GM21423 (cell line): ENCODE measurements at regions not wholly inside any gene's neighbourhood (a gene's known extent, or its start where the extent isn't known, plus 50 kb on each side); places are given as distances from the start of the nearest gene placed in this dataset.

ENCODE experiments used
- ATAC-seq: cut with Tn5 transposase; IDR thresholded peaks from one replicate; pipeline ENCODE4 v1.9.1; 2021; ENCODE audit warnings: mild to moderate bottlenecking, moderate library complexity; ENCODE audit not compliant: unreplicated experiment

DNA sequence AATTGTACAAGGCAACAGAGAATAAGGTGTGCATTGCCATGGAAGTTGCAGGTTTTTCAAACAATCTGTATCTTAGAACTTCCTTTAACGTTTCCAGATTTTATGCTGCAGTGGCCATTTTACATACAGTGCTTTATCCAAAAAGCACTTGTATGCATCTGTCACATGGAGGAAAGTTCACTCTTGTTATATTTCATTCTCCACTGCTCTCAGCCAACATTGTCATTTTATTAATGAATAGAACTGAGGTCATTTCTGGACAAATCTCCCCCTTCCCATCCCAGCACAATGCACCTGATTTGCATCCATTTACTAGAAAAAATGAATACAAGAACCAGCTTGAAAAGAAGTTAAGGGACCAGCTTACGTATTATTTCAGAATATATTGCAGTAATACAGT, 342.0 kb downstream of the USP25 start:
- ATAC-seq = no peak

GRCh38 chr21:16072221-16072620, 342.4 kb downstream of the USP25 start:
- ATAC-seq = no peak

DNA sequence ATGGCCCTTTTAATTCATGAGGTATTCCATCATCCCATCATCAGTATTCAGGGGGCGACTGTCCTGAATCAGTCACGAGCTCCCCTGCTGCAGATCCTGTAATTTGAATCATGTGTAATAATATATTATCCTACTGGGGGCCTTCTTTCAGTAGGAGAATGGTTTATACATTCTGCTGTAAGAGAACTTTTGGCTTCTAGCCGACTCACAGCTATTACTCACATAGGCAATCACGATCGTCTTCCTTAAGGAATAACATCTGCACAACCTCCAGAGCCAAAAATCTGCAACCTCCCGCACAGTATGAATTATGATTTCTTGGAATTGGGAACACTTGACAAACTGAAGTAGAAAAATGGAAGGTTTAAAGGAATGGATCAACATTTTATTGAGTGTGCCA, 343.0 kb downstream of the USP25 start:
- no peak for ATAC-seq

- ATAC-seq = no peak
These were observed 343.8 kb downstream of the USP25 start for GRCh38 chr21:16073586-16073985.

DNA sequence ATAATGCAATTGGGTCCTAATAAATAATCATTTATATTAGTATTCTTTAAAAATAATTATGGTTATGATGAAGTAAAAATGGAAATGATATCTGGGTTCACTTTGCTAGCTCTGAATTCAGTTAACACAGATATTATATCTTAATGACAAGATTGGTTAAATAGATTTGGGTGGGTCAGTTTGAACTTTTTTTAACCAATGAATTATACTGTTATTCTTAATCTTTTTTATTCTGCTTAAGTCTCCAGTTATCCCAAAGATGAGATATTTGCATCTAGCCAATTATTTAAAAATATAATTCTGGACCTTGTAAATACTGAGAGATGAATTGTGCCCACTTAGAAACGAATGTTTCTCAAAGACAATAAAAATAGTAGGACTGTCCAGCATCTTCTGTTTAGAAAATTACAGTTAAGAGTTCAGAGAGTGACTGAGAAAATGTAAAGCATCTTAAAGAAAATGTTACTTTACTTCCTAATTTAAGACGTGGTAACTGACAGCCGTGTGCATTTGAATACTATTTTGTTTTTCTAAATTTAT, 345.2 kb downstream of the USP25 start:
- ATAC-seq = no peak

GRCh38 chr21:16075649-16076282, 346.0 kb downstream of the USP25 start:
- no peak for ATAC-seq

- ATAC-seq = no peak
These were observed 346.7 kb downstream of the USP25 start for GRCh38 chr21:16076465-16076864.

GRCh38 chr21:16078382-16078781, 348.6 kb downstream of the USP25 start:
- ATAC-seq = no peak

- no peak for ATAC-seq
These were observed 350.0 kb downstream of the USP25 start for GRCh38 chr21:16079830-16080229.

DNA sequence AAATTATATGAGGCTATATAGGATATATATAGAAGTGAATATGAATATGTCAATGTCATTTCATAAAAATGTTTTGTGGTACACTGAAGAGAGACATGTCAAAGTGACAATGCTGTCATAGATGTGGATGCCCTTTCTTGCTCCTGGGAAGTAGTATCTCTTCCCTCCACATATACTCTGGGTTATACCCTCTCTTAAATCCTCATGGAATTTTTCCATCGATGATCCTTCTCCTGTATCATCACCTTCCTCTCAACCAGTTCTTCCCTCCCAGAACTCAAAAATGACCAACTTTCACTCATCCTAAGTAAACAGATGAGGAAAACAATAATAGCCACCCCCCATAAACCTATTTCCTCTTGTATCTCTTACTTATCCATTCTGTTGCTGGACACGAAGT, 351.5 kb downstream of the USP25 start:
- no peak for ATAC-seq

GRCh38 chr21:16082038-16082816, 352.4 kb downstream of the USP25 start:
- ATAC-seq = no peak

DNA sequence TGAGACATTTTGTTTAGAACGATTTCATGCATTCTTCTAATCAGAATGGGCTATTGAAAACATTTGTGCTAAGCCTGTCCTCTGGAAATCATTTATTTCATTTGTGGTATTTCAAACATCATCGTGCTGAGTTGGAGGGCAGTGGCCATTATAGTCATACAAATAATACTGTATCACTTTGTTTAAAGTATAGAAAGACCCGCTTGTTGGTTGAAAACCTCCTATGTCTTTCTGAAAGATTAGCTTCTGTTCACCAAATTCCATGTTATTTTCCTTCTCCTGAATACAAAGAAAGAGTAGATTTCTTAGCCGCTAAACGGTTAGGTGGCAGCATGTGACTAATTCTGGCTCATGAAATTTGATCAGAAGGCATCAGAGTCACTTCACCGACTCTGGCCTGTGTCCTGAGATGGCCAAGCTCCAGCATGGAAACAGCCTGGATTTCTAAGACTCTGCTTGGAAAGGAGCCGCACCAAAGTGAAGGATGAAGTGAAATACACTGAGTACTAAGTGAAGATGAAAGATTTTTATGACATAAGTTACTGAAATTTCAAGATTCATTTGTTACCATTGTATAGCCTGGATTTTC, 355.1 kb downstream of the USP25 start:
- ATAC-seq = no peak

- ATAC-seq = no peak
These were observed 355.6 kb downstream of the USP25 start for GRCh38 chr21:16085421-16085820.

- ATAC-seq = no peak
These were observed 356.3 kb downstream of the USP25 start for GRCh38 chr21:16086121-16086520.

DNA sequence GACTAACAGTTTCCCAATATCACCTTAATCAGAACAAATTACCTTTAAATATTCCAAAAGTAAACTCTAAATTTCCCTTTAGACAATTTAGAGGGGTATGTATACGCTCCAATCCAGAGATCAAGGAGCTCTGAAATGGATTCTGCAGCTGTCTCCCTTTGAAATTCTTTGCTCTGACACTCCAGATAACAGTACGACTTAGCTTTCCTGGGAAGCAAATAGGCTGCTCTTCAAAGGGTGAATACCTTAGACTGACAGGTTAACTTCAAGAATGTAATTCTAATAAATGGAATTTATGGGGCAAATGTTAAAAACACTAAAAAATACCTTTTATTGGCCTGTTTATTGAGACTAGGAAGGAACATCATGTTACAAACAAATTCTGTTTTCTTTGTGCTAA, 357.2 kb downstream of the USP25 start:
- no peak for ATAC-seq

DNA sequence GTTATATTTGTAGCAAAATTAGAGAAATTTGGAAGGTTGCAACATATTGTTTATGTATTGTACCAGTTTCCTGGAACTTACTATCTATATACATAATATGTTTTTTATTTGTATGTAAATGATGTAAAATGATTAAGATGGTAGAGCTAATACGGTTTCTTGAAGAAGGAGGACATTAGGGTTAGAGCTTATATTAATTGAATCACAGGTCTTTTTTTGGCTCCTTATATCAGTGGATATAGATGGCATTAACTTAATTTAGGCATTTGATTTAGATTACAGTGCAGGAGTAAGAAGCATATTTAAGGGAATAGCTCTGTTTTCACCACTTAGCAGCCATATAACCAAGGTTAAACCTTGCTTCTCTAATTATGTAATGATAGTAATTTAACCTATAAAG, 357.7 kb downstream of the USP25 start:
- ATAC-seq = no peak

- no peak for ATAC-seq
These were observed 358.3 kb downstream of the USP25 start for GRCh38 chr21:16088056-16088455.

GRCh38 chr21:16095005-16095404, 365.2 kb downstream of the USP25 start:
- ATAC-seq = no peak

DNA sequence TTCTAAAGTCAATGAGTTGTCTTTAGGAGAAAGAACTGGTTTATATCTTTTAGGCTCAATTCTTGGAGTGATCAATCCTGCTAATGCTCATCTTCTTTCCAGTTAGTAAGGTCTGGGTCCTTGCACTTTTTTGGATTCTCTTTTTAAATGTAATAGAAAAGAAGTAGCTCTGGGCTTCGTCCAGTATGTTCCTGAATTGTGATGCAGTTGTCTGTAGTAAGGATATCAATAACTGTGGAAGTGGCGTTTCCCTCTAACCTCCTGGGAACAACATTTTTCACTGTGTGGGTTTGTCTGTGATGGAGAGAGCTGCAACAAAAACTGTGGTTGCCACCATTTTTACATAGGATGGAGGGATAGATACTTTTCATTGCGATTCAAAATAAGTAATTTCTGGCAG, 367.2 kb downstream of the USP25 start:
- ATAC-seq = no peak

DNA sequence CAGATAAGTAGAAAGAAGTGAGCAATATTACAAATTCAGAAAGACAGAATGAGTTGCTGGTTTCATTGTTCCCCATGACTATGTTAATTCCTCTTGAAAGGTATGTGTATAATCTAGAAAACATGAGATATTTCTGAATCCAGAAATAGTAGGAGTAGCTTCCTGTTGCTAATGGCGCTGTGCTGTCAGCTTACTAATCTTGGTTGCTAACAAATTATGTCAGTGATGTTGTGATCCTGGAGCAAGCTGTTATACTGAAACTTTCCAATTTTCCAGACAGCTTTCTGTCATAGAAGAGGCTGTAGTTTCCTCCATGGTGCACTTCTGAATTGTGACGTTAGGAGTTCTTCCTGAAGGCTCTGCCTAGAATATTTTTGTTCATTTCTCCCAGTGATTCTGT, 372.3 kb downstream of the USP25 start:
- ATAC-seq = no peak

DNA sequence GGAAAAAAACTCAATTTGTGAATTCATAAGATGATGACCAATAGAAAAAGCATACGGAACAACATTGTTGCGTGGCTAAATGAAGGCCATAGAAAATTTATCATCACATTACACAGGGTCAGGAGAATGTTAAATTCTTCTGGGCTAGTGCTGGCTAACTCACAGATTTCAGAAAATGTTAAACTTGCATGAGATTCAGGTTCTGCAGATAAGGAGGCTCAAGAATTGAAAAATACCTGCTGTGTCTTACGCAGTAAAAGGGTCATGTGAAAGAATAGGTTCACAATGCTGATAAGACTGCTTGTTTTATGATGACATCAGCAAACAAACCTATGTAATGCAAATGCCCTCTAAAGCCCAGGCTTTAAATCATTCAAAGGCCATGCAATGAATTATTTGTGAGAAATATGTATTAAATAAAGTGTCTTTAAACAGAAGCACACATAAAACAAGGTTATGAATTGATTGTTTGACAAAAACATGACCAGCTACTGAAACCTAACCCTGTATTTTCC, 378.8 kb downstream of the USP25 start:
- no peak for ATAC-seq
